Smooth muscle cell (in vitro differentiated cells): ENCODE measurements at regions not wholly inside any gene's neighbourhood (a gene's known extent, or its start where the extent isn't known, plus 50 kb on each side); places are given as distances from the start of the nearest gene placed in this dataset.
"Not testable (repeated sequence)": the region's sequence is repeated elsewhere in the genome, so short reads cannot be mapped to it uniquely, and the experiment has no call there.

ENCODE experiments used
- DNase-seq: peaks from one replicate; lab custom pipeline; 2025; ENCODE audit not compliant: unreplicated experiment; lab: John Stamatoyannopoulos, UW
- H2AFZ ChIP-seq: fragments of 200-600 bp; sonication (generic); 2 replicates; pipeline ENCODE4 v1.6.0; 2016; ENCODE audit warnings: antibody characterized with exemption, low read depth, mild to moderate bottlenecking
- H3F3A ChIP-seq: fragments of 200-600 bp; sonication (generic); 2 replicates; pipeline ENCODE4 v1.6.0; 2017; ENCODE audit warnings: antibody characterized with exemption, low read depth
- H3K27ac ChIP-seq: fragments of 200-600 bp; sonication (generic); 2 replicates; pipeline ENCODE4 v1.5.1; 2016; ENCODE audit warnings: low read depth, mild to moderate bottlenecking
- H3K27me3 ChIP-seq: fragments of 200-600 bp; sonication (generic); 2 replicates; pipeline ENCODE4 v1.6.1; 2016; ENCODE audit warnings: low read depth, mild to moderate bottlenecking
- H3K36me3 ChIP-seq: fragments of 200-600 bp; sonication (generic); 2 replicates; pipeline ENCODE4 v1.5.1; 2016; ENCODE audit warnings: low read depth
- H3K4me1 ChIP-seq: fragments of 200-600 bp; sonication (generic); 2 replicates; pipeline ENCODE4 v1.5.1; 2016; ENCODE audit warnings: low read depth
- H3K4me2 ChIP-seq: fragments of 200-600 bp; sonication (generic); 2 replicates; pipeline ENCODE4 v1.6.0; 2016; ENCODE audit warnings: mild to moderate bottlenecking
- H3K4me3 ChIP-seq: fragments of 200-600 bp; sonication (generic); 2 replicates; pipeline ENCODE4 v1.5.1; 2016; ENCODE audit warnings: mild to moderate bottlenecking
- H3K79me2 ChIP-seq: fragments of 200-600 bp; sonication (generic); 2 replicates; pipeline ENCODE4 v1.6.0; 2016; ENCODE audit warnings: low read depth, mild to moderate bottlenecking
- H3K9ac ChIP-seq: fragments of 200-600 bp; sonication (generic); 2 replicates; pipeline ENCODE4 v1.6.0; 2016; ENCODE audit warnings: low read depth
- H3K9me3 ChIP-seq: fragments of 200-600 bp; sonication (generic); replicated peaks from 2 replicates; pipeline ENCODE4 v1.5.1; 2016; ENCODE audit warnings: low read depth
- H4K20me1 ChIP-seq: fragments of 200-600 bp; sonication (generic); 2 replicates; pipeline ENCODE4 v1.6.0; 2016; ENCODE audit warnings: low read depth
- CTCF ChIP-seq: fragments of 200-600 bp; sonication (generic); IDR thresholded peaks from 2 replicates; pipeline ENCODE4 v1.5.1; 2017; ENCODE audit warnings: borderline replicate concordance, mild to moderate bottlenecking, antibody characterized with exemption; ENCODE audit not compliant: insufficient read depth, poor library complexity, severe bottlenecking
- WGBS: methylation state at CpG from one replicate; pipeline ENCODE4 v1.1.7; 2016; ENCODE audit warnings: low lambda C conversion rate; 5-methylcytosine and 5-hydroxymethylcytosine counted together

- no peaks in the 10 kb centered on the region for H4K20me1 ChIP-seq
- H3F3A ChIP-seq = no peaks in the 10 kb centered on the region
- no peaks in the 10 kb centered on the region for H3K79me2 ChIP-seq
- DNase-seq = no peak
- no peaks in the 10 kb centered on the region for H3K9me3 ChIP-seq
- H3K9ac ChIP-seq = no peak overlapping the region
- no peaks in the 10 kb centered on the region for H3K36me3 ChIP-seq
- H3K4me3 ChIP-seq = no peak overlapping the region
- 3% methylated on average over 4 of the region's 4 CpGs for WGBS
- no peaks in the 10 kb centered on the region for H3K27me3 ChIP-seq
- TF ChIP-seq CTCF = no peak
- H3K27ac ChIP-seq = no peak overlapping the region
- no peak overlapping the region for H3K4me2 ChIP-seq
- H2AFZ ChIP-seq = no peak overlapping the region
- no peaks in the 10 kb centered on the region for H3K4me1 ChIP-seq
These were observed 82.4 kb downstream of the EBLN2 start for GRCh38 chr3:73143821-73144237.

GRCh38 chr3:73144276-73144675, 82.8 kb downstream of the EBLN2 start:
- Histone ChIP-seq H3K9ac (no peak overlapping the region), H3K4me2 (no peak overlapping the region), H3K27ac (no peak overlapping the region), H3K4me1 (no peaks in the 10 kb centered on the region), H3K27me3 (no peaks in the 10 kb centered on the region), H4K20me1 (no peaks in the 10 kb centered on the region), H3K36me3 (no peaks in the 10 kb centered on the region), H3K9me3 (no peaks in the 10 kb centered on the region), H2AFZ (no peak overlapping the region), H3F3A (no peaks in the 10 kb centered on the region), H3K79me2 (no peaks in the 10 kb centered on the region), H3K4me3 (no peak overlapping the region)
- DNase-seq = no peak
- 94% methylated on average over 5 of the region's 5 CpGs for WGBS
- no peak for TF ChIP-seq CTCF

- no peaks in the 10 kb centered on the region for H4K20me1 ChIP-seq
- H3K36me3 ChIP-seq = no peaks in the 10 kb centered on the region
- H3K4me3 ChIP-seq = no peak overlapping the region
- no peak overlapping the region for H3K4me2 ChIP-seq
- no peak overlapping the region for H3K27ac ChIP-seq
- H3K4me1 ChIP-seq = no peaks in the 10 kb centered on the region
- H3K27me3 ChIP-seq = no peaks in the 10 kb centered on the region
- no peaks in the 10 kb centered on the region for H3F3A ChIP-seq
- no peak overlapping the region for H2AFZ ChIP-seq
- H3K9me3 ChIP-seq = no peaks in the 10 kb centered on the region
- no peaks in the 10 kb centered on the region for H3K79me2 ChIP-seq
- no peak overlapping the region for H3K9ac ChIP-seq
- no peak for TF ChIP-seq CTCF
- DNase-seq = no peak
- 94% methylated on average over 2 of the region's 2 CpGs for WGBS
These were observed 83.4 kb downstream of the EBLN2 start for GRCh38 chr3:73144828-73145227.

GRCh38 chr3:73147479-73147878, 86.0 kb downstream of the EBLN2 start:
- not testable (repeated sequence) for DNase-seq, H3F3A ChIP-seq, H3K27me3 ChIP-seq, H3K27ac ChIP-seq, H4K20me1 ChIP-seq, H3K9ac ChIP-seq, H3K4me3 ChIP-seq, H3K79me2 ChIP-seq, H3K36me3 ChIP-seq, H3K9me3 ChIP-seq, H3K4me1 ChIP-seq, H3K4me2 ChIP-seq, H2AFZ ChIP-seq
- WGBS = 35% methylated on average over 9 of the region's 9 CpGs
